ENCODE measurements at regions not wholly inside any gene's neighbourhood (a gene's known extent, or its start where the extent isn't known, plus 50 kb on each side); places are given as distances from the start of the nearest gene placed in this dataset.

GRCh38 chr6:119612176-119612891, 262.8 kb upstream of the MAN1A1 start:
- H3K36me3 Mint-ChIP-seq: no peaks in the 10 kb centered on the region
- no peaks in the 10 kb centered on the region for H3K27me3 Mint-ChIP-seq (ENCODE audit: low read depth in 3 of 3)
- H3K4me1 Mint-ChIP-seq: peaks cover 4% of the 10 kb centered on the region
- H3K9me3 ChIP-seq (replicated peaks in 1 of 2; ENCODE audit: control insufficient read depth in 1 of 2, insufficient read depth in 1 of 2, low read length in 2 of 2): no peaks in the 10 kb centered on the region
- no peak for DNase-seq
- no peak overlapping the region for H3K27ac ChIP-seq (ENCODE audit: low read depth in 1 of 2, low read length in 2 of 2)
- intact Hi-C loops (cut with micrococcal nuclease): no loop called here
- H4K20me1 ChIP-seq (ENCODE audit: insufficient read depth, low read length): no peaks in the 10 kb centered on the region
- H3K27me3 ChIP-seq (ENCODE audit: control insufficient read depth in 2 of 2, insufficient read depth in 2 of 2, low read length in 2 of 2): no peaks in the 10 kb centered on the region
- peaks cover 0 to 2% (median 0%) of the 10 kb centered on the region in 7 donors for H3K9me3 Mint-ChIP-seq
- no CpG with 5 or more reads among the region's 3 CpGs for WGBS (ENCODE audit: insufficient coverage)
- no peaks in the 10 kb centered on the region for H3K4me1 ChIP-seq (ENCODE audit: control insufficient read depth in 1 of 2, insufficient read depth in 2 of 2, low read length in 2 of 2)
- no peak overlapping the region for H3K4me3 ChIP-seq (replicated peaks in 1 of 3; ENCODE audit: low read depth in 2 of 3, low read length in 3 of 3)
- no peak overlapping the region for H2AFZ ChIP-seq (ENCODE audit: insufficient read depth, low read depth, low read length, poor library complexity, severe bottlenecking)
- no peak for TF ChIP-seq CTCF (IDR thresholded peaks at IDR 0.05)
- no peaks in the 10 kb centered on the region for H3K36me3 ChIP-seq (replicated peaks in 1 of 2; ENCODE audit: control insufficient read depth in 1 of 2, insufficient read depth in 2 of 2, low read length in 2 of 2)
- no peak overlapping the region for H3K9ac ChIP-seq (ENCODE audit: insufficient read depth, low read length, poor library complexity, severe bottlenecking)
- no peaks in the 10 kb centered on the region for H3K79me2 ChIP-seq (ENCODE audit: insufficient read depth, low read length)
- no peak overlapping the region for H3K4me3 Mint-ChIP-seq
- no peak overlapping the region for H3K4me2 ChIP-seq (replicated peaks; ENCODE audit: extremely low read depth, low read length, poor library complexity, severe bottlenecking)
- no peak overlapping the region for H3K27ac Mint-ChIP-seq

DNA sequence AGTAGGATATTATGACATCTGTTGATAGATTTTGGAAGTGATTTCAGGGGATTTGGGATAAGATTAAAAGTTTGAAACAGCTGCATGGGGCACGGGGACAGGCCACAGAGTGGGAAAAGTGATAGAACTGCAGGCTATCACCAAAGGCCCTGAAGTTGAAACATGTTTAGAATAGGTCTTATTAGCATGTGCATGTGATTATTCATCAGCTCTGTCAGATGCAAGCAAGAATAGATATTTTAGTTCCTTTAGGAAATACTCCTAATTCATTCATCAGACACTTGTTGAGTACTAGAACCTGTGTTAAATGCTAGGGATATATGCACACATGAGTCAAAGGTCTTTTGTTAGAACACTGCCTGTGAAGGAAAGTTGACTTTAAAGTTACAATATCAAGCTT, 261.2 kb upstream of the MAN1A1 start:
- H4K20me1 ChIP-seq (ENCODE audit: insufficient read depth, low read length): no peaks in the 10 kb centered on the region
- no peaks in the 10 kb centered on the region for H3K36me3 ChIP-seq (replicated peaks in 1 of 2; ENCODE audit: control insufficient read depth in 1 of 2, insufficient read depth in 2 of 2, low read length in 2 of 2)
- no peak overlapping the region for H3K4me2 ChIP-seq (replicated peaks; ENCODE audit: extremely low read depth, low read length, poor library complexity, severe bottlenecking)
- H3K9me3 ChIP-seq (replicated peaks in 1 of 2; ENCODE audit: control insufficient read depth in 1 of 2, insufficient read depth in 1 of 2, low read length in 2 of 2): no peaks in the 10 kb centered on the region
- Mint-ChIP-seq H3K27ac (no peak overlapping the region), H3K4me1 (peaks cover 4% of the 10 kb centered on the region), H3K27me3 (ENCODE audit: low read depth in 3 of 3) (no peaks in the 10 kb centered on the region), H3K36me3 (no peaks in the 10 kb centered on the region), H3K9me3 (peaks cover 0 to 2% (median 0%) of the 10 kb centered on the region in 7 donors), H3K4me3 (no peak overlapping the region)
- no peak overlapping the region for H3K9ac ChIP-seq (ENCODE audit: insufficient read depth, low read length, poor library complexity, severe bottlenecking)
- DNase-seq: no peak
- no peaks in the 10 kb centered on the region for H3K27me3 ChIP-seq (ENCODE audit: control insufficient read depth in 2 of 2, insufficient read depth in 2 of 2, low read length in 2 of 2)
- no peaks in the 10 kb centered on the region for H3K79me2 ChIP-seq (ENCODE audit: insufficient read depth, low read length)
- no peak overlapping the region for H2AFZ ChIP-seq (ENCODE audit: insufficient read depth, low read depth, low read length, poor library complexity, severe bottlenecking)
- intact Hi-C loops (cut with micrococcal nuclease): no loop called here
- no peak for TF ChIP-seq CTCF (IDR thresholded peaks at IDR 0.05)
- H3K27ac ChIP-seq (ENCODE audit: low read depth in 1 of 2, low read length in 2 of 2): no peak overlapping the region
- WGBS (ENCODE audit: insufficient coverage): 92% methylated on average over 1 of the region's 1 CpG
- no peak overlapping the region for H3K4me3 ChIP-seq (replicated peaks in 1 of 3; ENCODE audit: low read depth in 2 of 3, low read length in 3 of 3)
- H3K4me1 ChIP-seq (ENCODE audit: control insufficient read depth in 1 of 2, insufficient read depth in 2 of 2, low read length in 2 of 2): no peaks in the 10 kb centered on the region
